ENCODE measurements at regions not wholly inside any gene's neighbourhood (a gene's known extent, or its start where the extent isn't known, plus 50 kb on each side); places are given as distances from the start of the nearest gene placed in this dataset.
A peak's percentile ranks its signal among the peaks of the same experiment; 100 is the strongest.
"Not testable (repeated sequence)": the region's sequence is repeated elsewhere in the genome, so short reads cannot be mapped to it uniquely, and the experiment has no call there.

DNA sequence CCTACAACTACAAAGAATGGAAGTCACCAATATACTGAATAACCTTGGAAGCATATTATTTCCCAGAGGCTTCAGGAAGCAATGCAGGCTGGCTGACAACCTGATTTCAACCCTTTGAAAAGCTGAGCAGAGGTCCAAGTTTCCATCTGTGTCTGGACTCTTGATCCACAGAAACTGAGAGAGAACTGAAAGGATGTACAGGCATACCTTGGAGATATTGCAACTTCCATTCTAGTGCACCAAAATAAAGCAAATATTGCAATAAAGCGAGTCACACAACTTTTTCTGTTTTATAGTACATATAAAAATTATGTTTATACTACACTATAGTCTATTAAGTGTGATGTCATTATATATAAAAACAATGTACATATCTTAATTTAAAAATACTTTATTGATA lies 85.3 kb downstream of the TYW3 start:
- no peak for DNase-seq

DNA sequence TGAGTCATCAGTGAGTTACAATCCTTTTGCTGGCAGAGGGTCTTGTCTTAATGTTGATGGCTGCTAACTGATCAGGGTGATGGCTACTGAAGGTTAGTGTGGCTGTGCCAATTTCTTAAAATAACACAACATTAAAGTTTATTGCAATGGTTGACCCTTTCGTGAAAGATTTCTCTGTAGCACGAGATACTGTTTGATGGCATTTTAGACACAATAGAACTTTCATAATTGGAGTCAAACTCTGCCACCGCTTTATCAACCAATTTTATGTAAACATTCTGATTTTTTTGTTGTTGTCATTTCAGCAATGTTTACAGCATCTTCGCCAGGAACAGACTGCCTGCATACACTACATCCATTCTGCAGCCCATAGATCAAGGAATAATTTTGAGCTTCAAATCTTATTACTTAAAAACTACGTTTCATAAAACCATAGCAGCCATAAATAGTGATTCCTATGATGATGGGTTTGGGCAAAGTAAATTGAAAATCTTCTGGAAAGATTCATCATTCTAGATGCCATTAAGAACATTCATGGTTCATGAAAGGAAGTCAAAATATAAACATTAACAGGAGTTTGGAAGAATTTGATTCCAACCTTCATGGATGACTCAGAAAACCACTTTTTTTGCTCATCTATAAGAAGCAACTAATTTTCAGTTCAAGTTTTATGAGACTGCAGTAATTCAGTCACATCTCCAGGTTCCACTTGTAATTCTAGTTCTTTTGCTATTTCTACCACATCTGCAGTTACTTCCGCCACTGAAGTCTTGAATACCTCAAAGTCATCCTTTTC lies 85.9 kb downstream of the TYW3 start:
- peak in 1 of 3 donors; percentile 20 for DNase-seq

DNA sequence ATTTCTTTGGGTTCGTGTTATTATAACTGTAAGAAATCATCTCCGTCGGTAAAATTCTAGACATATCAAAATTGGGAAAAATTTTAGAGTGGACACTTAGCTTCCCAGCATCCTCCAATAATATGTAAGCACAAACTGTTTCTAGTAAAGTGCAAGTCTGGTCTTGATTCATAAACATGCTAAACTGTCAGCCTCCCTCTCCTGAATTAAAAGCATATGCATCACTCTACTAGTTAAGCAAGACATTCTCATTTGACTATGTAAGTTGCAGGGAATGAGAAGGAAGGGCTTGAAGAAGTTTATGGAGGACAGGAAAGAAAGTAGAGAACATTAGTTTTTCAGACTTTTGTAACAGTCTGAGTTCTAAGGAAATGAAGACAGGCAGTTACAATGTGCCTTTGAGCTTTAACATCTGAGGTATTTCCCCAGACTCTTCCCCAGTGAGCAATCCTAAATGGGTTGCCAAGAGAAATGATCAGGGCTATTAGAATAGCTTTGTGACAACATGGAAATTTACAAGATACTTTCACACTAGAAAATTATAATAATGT lies 90.0 kb downstream of the TYW3 start:
- peak in 1 of 3 donors; percentile 12 for DNase-seq

DNA sequence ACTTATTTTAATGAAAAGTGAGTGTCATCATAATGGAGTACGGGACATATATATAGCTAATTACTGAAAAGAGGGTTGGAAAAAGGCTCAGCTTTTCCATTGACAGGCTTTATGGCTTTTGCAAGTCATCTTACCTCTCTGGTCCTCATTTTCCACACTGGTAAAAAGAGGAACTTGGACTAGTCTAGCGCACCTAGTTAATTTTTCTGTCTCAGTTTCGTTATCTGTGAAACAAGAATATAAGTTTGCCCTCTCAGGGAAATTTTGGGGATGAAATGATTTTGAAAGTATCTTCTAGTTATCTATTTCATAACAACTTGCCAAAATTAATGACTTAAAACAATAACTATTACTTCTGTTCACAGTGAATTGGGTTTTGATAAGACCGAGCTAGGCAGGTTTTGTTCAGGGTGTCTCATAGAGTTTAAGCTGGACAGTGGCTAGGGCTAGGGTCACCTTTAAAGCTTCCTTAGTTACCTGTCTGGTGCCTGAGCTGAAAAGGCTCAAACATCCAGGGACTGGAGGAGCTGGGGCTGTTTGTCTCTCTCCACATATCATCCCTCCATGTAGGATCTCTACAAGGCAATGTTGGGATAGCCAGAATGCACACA lies 91.7 kb downstream of the TYW3 start:
- DNase-seq, result no peak

DNA sequence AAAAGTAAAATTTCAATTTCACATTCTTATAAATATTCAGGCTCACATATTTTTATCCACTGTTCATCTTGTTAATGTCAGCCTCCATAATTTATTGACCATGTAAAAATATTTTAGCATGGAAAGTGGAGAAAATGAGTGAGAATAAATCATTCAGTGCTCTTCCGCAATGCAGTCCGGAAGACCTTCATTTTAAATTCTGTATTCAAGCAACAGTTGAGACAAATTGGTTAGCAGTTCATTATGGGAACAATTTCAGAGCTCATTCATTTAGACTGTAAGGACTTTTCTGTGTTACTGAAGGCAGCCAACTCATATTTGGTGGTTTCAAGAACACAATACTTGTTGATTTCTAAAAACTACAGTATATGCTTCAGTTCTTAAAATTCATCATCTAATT lies 97.8 kb downstream of the TYW3 start:
- no peak for DNase-seq

GRCh38 chr1:74834261-74834660 lies 101.3 kb downstream of the TYW3 start:
- DNase-seq, result no peak

GRCh38 chr1:74835051-74835450 lies 102.1 kb downstream of the TYW3 start:
- DNase-seq, result peak in 1 of 3 donors; percentile 60

GRCh38 chr1:74842726-74843125 lies 109.8 kb downstream of the TYW3 start:
- DNase-seq, result no peak

DNA sequence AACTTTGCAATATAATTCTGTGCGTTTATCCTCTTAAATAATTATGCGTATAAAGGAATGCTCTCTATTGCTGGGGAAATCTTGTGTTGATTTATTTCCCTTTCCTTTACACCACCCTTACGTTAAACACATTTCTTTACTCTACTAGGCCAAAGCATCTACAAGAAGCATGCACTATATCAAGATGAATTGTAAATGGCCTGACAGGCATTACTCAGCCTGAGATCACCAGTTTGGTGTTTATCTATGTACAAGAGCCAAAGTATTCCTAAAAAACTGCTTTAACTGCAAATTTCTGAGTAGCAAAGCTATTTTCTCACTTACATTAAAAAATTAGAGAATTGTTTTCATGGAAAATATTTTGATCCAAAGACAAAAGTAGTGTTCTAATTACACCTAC lies 114.8 kb downstream of the TYW3 start:
- no peak for DNase-seq

GRCh38 chr1:74853756-74854155 lies 120.8 kb downstream of the TYW3 start:
- no peak for DNase-seq

DNA sequence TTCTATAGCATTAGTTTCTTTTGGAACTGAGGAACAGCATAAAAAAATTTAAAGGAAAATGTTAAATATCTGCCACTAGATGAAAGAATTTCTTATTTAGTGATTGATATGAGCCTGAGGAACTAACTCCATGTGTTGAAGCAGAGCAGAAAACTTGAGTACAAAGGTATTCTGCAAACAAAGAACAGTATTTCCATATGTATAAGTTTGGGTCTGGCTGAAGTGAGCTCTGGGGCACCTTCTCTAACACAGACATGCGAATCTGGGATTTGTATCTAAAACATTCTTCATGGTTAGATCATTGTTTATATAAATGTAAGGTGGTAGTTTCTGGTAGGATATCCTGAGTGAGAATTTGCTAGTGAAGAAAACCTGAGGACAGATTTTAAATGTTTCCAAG lies 123.2 kb downstream of the TYW3 start:
- no peak for DNase-seq

- DNase-seq, result no peak
These were observed 124.7 kb downstream of the TYW3 start for GRCh38 chr1:74857676-74858075.

DNA sequence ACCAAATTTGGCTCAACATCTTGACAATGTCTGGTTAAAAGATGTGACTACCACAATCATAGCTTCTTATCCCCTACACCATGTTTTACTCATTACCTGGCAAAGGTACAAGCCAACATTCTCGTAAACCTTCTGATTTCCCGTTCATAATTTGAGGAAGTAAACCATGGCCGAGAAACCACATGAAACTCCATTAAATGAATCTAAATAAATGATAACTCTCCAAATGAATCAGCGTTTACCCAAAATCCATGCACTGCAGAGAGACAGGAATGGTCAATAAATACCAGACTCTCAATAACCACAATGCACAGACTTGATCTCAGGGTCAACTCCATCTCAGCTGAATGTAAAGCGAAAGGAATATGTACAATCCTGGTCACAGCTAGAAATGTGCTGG lies 125.2 kb downstream of the TYW3 start:
- peak in 1 of 3 donors; percentile 3 for DNase-seq

GRCh38 chr1:74861867-74862266 lies 128.9 kb downstream of the TYW3 start:
- DNase-seq, result no peak

DNA sequence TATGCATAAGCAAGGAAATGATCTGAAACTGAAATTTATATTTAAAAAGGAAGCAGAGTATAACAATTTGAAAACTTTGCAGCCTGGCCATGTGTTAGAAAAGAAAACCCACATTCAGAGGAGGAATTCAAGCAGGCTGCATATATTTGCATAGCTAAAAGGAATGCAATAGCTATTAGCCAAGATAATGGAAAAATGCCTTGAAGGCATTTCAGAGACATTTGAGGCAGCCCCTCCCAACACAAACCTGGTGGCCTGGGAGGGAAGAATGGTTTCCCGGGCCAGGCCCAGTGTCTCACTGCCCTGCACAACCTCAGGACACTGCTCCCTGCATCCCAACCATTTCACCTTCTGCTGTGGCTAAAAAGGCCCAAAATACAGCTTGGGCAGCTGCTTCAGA lies 136.8 kb downstream of the TYW3 start:
- no peak for DNase-seq

DNA sequence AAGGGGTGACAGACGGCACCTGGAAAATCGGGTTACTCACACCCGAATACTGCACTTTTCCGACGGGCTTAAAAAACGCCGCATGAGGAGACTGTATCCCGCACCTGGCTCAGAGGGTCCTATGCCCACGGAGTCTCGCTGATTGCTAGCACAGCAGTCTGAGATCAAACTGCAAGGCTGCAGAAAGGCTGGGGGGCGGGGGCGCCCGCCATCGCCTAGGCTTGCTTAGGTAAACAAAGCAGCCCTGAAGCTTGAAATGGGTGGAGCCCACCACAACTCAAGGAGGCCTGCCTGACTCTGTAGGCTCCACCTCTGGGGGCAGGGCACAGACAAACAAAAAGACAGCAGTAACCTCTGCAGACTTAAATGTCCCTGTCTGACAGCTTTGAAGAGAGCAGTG lies 144.4 kb downstream of the TYW3 start:
- DNase-seq, result not testable (repeated sequence)

DNA sequence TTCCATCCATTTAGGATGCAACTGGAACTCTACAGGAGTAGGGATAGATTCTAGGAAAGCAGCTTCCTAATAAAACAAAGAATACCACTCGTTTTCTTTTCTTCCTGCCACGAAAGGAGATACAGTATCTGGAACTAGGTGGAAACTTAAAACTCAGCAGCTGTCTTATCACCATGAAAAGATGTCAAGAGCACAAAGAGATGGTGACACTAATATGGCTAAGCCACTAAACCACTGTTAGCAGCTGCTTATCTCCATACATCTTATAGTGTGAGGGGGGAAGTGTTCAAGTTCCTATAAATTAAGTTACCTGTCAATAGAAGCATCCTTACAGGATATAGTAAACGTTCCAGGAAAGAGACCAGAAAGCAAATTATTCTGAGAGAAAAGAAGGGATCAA lies 162.5 kb downstream of the TYW3 start:
- no peak for DNase-seq

DNA sequence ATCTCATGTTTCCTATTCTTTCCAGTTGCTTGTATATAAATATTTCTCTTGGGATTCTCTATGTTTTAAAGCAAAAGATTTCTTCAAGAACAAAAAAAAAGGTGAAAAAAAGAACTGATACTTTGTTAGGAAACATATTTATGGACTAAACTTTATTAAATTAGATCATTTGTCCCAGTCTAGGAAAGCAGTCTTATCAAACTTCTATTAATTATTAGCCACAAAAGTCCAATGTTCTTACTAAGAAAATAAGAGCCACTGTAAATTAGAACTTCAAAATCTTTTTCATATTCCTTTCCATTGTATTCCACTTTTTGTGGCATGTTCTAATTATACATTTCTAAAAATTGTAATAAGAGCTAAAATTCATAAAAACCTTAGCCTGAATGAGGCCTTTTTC lies 175.2 kb downstream of the TYW3 start:
- DNase-seq, result no peak

GRCh38 chr1:74908797-74909196 lies 175.8 kb downstream of the TYW3 start:
- no peak for DNase-seq

DNA sequence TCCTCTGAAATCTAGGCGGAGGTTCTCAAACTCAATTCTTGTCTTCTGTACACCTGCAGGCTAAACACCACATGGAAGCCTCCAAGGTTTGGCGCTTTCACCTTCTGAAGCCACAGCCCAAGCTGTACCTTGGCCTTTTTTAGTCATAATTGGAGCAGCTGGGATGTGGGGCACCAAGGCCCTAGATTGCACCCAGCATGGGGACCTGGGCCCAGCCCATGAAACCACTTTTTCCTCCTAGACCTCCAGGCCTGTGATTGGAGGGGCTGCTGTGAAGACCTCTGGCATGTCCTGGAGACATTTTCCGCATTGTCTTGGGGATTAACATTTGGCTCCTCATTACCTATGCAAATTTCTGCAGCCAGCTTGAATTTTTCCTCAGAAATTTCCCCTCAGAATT lies 181.0 kb downstream of the TYW3 start:
- DNase-seq, result no peak

DNA sequence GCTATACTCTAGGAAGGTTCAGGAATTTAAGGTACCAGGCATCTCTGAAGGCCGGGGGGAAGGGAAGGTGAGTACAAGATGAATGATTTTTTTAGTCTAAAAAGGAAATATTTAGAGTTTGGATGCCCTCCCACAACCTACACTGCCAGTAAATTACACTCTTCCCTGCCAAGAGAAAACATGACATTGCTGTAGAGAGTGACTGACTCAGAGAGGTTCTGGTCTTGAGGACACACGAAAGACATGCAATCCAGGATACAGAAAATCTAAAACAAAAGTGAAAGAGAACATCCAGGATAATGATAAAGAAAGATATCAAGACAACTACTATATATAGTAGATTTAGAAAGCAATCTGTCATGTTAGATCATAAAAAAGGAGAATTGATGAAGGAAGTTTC lies 200.5 kb downstream of the TYW3 start:
- DNase-seq, result no peak

DNA sequence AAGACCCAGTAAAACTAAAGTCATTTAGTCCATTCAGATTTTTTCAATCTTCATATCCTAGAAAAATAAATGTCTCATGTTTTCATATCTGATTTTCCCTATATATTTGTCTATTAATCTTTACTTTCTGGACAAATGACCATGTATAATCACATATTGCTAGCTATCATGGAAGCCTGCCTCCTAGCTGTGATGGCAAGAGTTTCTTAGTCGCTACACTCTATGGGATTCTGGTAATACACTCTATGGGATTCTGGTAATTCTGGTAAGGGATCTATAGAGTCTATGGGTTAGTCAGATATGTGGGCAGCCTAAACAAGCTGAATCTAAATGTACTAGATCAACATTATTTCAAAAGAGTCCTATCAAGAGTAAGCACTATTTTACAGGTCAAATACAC lies 198.7 kb upstream of the LHX8 start:
- no peak for DNase-seq

- DNase-seq, result peak in 2 of 3 donors; percentile 0 to 2
These were observed 197.0 kb upstream of the LHX8 start for GRCh38 chr1:74937176-74937575.

DNA sequence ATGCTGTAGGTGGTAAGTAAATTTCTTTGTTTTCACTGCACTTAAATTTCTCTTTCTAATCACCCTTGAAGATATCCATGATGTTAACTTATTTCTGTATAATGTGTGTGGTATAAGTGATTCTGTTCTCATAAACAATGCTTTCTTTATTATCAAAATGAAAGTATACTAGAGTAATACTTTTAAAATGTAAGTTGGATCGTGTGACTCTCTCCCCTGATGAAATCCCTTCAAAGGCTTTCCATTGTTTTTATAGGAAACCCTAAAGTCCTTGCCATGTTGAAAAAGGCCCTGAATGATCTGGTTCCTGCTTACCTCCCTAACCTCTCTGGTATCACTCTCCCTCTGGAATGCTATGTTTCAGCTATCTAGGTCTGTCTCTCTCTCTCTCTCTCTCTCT lies 191.1 kb upstream of the LHX8 start:
- no peak for DNase-seq

All from muscle of back (tissue), 3 donors.